COLO668 (cell line): ENCODE measurements at regions not wholly inside any gene's neighbourhood (a gene's known extent, or its start where the extent isn't known, plus 50 kb on each side); places are given as distances from the start of the nearest gene placed in this dataset.
"Not testable (repeated sequence)": the region's sequence is repeated elsewhere in the genome, so short reads cannot be mapped to it uniquely, and the experiment has no call there.

Experiments used
- DNase-seq: peaks from one replicate; lab custom pipeline; 2025; ENCODE audit not compliant: unreplicated experiment; lab: John Stamatoyannopoulos, UW

DNA sequence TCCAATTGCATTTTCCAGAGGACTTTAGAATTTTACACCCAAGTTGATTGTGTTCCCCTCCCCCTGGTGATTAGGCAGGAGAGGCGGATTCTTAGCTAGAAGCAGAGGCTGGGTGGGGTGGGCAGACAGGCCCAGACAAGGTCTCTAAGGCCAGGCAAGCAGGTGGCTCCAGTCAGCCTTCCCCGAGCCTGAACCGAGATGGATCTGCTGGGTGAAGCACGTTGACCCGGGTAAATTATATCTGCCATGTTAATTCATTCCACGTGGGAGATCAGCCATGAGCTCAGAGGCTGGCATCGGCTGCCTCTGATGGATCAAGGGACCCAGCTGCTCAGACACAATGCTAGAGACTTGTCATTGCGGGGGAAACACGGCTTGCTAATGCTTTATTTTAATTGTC lies 159.5 kb upstream of the MAFB start:
- no peak for DNase-seq

DNA sequence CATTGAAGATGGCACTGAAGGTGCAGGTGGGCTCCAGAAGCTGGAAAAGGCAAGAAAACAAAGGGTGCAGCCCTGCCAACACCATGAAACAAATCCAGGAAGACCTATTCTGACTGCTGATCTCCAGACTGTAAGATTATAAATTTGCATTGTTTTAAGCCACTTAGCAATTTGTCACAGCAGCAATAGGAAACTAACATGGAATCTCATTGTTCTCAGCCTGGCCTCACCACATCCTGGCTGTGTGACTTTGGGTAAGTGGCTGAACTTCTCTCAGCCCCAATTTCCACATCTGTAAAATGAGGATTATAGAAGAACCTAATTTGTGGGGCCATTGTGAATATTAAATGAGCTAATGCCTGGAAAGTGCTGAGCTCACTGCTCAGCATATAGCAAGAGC lies 160.4 kb upstream of the MAFB start:
- no peak for DNase-seq

DNA sequence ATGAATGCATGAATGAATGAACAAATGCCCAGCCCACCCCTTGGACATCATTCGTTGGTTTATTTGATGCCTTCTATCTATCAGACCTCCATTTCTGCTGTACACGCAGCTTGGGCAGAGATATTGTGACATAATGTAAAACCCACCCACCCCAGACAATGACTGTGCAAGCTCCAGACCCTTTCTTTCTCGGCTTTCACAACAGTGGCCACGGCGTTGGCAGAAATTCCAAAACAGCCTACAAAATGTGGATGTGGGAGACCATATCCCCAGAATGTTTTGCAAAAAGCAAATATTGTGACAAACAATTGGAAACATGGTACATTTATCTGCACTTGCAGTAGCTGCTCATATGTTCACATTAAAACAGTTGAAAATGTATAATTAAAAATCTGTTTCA lies 162.0 kb upstream of the MAFB start:
- no peak for DNase-seq

DNA sequence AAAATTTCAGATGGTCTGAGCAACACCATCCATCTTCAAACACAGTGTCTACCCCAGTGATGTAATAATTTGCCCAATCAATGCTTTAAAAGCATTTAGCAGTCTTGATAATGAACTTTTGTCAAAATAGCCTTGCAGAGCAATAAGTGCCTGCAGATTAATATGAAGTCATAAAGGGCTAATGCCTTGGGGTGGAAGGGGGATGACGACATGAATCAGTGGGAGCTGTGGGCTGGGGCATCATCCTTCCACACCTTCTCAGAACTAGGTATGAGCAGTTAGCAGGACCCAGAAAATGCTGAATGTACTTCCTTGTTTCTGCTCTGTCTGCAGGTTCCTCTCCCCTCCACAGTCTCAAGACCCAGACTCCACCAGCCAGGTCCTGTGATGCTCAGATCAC lies 166.2 kb upstream of the MAFB start:
- no peak for DNase-seq

DNA sequence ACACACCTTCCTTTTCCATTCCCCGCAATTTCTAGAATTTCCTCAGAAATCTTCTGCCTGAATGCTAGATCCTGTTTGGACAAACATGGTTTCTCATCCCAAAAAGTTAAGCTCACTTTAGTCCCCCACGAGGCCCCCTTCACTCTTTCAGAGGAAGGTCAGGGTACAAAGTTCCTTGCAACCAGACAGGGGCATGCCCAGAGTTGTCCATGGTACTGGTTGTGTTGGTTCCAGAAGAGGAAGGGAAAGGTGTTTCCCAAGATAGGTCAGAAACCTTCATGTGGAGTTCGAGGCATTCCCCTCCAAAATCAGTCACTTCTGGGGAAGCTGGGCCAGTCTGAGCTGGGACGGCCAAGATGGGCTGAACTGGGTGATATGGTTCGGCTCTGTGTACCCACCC lies 167.6 kb upstream of the MAFB start:
- DNase-seq = no peak

DNA sequence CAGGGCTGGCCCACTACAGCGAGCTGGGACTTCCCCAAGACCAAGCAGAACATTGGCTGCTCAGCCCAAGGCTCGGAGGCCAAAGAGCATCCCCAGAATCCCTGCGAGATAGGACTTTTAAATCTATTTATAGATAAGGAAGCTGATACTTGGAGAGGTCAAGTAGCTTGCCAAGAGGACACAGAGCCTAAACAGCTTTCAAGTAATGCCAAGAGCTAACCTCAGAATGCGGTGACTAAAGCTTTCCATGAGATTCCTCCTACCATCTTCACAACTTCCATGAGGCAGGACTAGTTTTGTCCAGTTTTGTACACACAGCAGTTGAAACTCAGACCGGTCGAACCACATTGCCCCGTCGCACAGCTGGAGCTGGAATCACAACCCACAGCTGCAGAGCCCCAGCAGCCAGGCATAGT lies 168.1 kb upstream of the TOP1 start:
- DNase-seq = no peak

DNA sequence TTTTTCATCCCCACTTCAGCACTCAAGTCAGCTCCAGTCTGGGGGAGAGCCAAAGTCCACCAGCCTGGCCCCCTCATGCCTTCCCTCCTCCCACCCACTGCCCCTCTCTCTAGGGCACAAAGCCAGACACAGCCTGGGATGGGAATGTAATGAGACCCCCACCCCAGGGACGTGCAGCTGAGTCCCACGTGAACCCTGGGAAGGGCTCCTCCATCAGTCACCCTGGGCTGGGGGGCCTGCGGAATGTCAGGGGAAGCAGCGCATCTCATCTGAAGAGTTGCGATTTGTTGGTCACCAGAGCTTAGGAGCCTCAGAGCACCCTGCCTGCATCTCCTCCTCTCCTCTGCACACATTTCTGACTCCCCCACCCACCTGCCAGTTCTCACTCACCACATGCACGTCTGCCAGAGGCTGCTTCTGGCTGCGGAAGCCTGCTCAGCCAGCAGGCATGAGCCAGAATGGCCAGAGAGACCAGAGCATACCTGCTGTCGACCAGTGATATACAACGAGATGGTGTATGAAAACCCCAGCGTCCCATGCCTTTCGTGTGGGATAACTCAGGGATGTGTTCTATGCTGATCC lies 167.1 kb upstream of the TOP1 start:
- no peak for DNase-seq

DNA sequence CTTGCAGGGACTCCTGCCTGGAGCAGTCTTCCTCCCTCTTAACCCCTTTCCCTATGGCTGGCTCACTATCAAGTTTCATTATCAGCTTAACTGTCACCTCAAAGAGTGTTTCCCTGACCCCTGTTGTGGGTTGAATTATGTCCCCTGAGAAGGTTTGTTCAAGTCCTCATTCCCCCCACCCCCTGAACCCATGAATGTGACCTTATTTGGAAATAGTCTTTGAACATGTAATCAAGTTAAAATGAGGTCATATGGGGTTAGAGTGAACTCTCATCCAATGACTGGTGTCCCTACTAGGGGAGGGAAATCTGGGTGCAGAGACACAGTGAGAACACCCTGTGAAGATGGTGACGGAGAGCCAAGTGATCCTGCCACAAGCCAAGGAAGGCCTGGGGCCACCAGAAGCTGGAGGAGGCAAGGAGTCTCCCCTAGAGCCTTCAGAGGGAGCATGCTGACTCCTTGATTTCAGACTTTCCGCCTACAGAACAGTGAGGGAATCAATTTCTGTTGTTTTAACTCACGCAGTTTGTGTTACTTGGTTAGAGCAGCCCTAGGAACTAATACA lies 165.2 kb upstream of the TOP1 start:
- DNase-seq = no peak

DNA sequence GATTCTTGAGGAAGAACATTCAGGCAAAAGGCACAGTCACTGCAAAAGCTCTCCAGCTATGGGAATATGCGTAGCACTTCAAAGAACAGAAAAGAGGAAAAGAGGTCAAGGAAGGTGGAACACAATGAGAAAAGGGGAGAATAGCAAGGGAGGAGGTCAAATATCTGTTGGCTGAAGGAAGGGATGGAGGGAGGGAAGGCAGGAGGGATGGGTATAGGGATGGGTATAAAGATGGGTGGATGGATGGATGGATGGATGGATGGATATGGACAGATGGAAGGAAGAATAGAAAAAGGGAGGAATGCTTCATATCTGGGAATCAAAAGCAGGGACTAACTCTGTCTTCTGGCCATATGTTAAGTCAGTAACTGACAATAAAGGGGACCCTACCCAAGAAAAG lies 164.2 kb upstream of the TOP1 start:
- DNase-seq = no peak

DNA sequence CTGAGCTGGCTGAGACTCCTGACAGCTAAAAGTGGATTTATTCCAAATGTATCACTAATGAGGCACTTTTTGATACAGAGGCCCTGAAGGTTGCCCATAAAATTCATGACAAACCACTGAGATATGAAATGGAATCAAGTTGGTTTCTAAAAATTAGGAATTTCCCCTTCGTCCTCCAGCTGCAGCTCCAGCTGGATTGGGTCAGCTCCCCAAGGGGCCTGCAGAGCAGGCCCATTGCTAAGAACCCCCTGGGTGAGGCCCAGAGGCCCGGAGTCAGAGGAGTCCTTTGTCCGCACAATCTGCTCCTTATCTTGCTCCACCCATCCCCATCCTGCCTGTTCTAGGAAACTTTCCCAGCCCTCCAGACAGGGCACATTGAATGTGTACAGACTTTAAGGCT lies 163.5 kb upstream of the TOP1 start:
- DNase-seq = no peak

DNA sequence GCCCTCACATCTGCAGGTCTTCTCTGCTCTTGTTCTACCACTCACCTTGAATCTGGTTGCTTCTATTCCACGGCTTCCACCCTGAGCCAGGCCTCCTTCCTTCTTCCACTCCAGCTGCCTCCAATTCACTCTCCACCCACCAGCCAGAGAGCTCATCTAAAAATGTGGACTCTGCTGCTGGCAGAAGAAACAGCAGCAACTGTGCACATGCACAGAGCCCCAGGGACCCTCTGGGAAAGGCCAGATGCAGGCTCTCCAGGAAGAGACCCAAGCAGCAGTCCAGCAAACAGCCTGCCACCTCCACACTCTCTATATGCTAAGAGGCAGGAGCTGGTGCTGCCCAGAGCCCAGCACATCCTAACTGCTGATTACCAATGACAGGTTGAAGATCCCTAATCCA lies 162.6 kb upstream of the TOP1 start:
- no peak for DNase-seq

DNA sequence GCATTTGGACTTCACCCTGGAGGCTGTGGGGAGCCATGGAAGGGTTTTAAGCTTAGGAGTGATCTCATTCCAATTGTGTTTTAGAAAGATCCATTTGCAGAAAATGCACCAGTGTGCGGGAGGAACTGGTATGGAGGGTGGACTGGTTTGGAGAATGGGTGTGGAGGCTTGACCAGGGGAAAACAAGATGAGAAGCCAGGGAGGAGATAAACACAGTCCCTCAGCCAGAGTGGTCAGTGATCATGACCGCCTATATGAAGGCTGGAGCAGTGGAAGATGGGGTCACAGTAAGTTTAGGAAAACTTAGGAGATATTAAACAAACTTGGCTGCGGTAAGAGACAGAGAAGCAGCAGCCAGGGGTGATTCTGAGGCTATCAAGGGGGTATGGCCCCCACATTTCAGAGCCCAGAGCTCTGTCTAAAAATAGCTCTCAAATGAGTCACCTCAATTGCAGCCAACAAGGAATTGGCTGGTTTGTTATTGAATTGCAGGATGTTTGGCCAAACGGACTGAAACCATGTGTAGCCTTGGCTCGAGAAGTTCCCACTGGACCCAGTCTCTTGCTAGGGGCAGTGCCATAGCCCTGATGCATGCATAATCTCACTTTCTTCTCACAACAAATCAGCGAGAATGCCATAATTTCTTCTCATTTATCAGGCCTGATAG lies 159.9 kb upstream of the TOP1 start:
- no peak for DNase-seq

DNA sequence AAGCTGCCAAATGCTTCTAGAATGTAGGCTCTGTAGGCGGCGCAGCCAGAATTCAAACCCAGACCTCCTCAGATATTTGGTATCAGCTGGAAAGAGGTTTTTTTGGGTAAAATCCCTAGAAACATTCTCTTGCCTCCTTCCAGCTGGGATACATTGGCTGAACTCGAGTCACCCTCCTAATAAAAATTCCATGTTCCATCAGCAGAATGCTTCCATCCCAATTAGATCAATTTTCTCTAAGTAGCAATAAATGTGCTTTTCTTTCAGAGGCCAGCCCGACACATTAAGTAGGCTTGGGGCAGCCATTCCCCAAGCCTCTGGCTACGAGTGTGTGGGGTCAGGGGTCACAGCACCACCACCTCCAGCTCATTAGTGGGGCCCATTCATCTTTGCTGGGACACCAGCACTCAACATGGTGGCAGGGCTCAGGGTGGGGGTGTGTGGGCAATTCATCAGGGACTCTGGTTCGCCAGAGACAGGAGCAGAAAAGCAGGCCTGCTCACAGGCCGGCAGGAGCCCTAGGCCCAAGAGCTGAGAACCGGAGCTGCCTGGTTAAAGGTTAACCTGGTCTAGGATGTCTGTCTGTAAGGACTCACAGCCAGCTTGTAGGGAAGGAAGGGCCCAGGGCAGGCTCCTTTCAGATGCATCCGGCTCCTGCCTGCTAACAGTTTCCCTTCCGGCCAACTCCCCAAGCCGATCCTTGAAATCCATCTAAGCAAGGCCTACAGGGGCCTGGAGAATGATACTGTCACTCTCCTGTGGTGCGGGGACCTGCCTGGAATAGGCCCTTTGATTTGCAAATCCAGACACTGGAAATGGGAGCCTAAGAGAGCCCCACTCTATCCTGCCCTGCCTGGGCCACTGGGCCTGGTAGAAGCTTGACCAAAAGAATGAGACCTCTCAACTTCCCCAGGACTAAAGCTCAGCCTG lies 159.1 kb upstream of the TOP1 start:
- no peak for DNase-seq

DNA sequence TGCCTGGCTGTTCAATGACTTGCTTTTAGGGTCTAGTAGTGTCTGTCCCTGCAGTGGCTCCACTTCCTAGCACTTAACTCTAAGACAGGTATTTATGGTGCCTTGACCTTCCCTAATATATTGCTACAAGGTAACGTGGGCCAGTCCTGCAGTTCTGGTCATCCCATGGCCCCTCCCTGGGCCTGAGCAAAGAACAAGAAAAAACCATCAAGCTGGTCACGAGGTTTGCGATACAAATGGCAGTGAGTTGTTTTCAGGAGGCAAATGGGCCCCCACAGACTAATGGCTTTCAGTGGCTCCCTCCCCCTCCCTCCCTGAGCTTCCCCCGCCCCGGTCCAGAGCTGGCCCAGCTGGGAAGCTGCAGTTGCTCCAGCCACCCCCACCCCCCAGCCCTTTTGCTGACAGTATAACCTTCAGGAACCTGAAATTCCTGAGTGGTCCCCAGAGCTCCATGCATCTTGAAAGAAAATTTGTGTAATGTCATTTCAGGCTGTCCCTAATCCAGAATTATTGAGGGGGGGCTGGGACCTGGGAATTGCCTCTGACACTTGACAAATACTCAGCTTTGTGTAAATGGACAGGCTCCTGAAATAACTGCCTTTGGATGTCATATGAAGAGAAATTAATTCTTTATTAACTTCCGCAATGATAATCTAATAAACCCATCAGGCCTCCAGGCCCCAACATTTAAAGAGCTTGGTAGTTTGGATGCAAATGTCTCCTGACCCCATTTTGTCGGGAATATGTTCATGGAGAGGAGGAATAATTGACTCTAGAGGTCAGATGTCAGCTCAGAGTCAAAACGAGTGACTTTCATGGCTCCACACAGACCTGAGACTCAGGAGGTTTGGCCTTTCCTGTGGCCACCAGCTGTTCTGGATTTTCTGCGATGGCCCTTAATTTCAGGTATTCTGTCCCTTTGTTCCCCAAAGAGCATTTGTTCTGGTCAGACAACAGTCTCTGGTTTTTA lies 153.2 kb upstream of the TOP1 start:
- no peak for DNase-seq

DNA sequence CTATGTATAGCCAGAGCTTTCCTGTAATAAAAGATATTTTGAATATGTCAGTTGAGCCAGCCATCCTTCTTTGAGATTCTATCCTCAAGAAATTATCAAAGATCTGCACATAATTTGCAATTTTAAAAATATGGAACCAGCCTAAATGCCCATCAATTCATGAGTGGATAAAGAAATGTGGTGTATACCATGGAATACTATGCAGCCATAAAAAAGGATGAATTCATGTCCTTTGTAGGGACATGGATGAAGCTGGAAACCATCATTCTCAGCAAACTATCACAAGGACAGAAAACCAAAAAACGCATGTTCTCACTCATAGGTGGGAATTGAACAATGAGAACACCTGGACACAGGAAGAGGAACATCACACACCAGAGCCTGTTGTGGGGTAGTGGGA lies 150.5 kb upstream of the TOP1 start:
- not testable (repeated sequence) for DNase-seq

DNA sequence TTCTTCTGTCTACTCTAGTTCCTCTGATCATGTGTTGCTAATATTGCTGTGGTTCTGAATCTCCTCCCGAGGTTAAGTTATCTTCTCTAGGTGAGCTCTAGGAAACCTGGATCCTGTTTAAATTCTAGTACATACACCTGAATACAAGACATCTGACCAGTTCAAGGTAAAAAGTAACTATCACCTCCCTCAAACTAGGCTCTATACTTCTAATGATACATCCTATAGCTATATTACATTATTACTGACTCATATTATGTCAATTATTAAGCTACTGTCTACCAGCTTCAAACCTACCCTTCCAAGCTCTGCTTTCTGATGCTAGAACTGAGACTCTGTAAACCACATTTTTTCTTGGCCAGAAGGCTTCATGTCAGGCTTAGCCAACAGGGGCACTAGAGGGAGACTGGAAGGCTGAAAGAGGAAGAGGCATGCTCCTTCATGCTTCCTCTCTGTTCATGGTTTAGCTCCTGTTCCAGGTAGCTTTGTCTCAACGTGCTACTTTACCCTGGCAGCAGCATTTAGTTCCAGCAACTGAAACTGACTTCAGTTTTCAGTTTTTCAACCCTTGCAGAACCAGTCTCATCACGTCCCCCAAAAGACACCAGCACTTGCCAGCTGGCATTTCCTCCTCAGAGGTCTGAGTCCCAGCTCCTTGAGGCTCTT lies 148.4 kb upstream of the TOP1 start:
- no peak for DNase-seq

DNA sequence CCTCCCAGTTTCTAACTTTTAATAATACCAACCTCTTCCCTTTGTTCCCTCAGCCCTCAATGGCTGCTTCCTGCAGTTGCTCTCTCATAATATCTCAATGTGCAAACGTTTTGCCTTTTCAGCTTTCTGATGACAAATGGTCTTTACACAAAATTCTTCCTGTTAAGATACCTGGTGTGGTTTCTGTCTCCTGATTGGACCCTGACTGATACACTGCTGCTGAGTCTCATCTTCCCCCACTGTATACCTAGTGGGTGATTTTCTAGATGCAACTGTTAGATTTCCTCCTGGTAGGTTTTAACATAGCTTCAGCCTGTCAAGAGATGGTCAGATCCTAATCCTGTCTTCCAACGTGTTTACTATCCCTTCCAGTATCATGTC lies 147.9 kb upstream of the TOP1 start:
- no peak for DNase-seq

DNA sequence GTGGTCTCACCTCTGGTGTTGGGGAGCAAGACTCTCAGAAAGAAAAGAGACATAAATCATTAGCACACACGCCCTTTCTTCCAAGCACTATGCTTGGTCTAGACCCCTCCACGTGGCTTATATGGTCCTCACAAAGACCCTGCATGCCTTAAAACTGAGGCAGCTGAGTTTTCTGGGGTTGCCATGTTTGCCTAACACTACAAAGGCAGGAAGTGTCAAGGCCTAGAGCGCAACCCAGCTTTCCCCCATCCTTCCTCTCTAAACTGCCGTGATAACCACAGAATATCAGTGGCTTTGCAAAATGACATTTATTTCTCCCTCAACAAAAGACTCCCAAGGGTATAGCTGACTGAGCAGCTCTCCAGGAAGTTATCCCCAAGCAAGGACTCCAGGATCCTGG lies 146.5 kb upstream of the TOP1 start:
- DNase-seq = no peak

DNA sequence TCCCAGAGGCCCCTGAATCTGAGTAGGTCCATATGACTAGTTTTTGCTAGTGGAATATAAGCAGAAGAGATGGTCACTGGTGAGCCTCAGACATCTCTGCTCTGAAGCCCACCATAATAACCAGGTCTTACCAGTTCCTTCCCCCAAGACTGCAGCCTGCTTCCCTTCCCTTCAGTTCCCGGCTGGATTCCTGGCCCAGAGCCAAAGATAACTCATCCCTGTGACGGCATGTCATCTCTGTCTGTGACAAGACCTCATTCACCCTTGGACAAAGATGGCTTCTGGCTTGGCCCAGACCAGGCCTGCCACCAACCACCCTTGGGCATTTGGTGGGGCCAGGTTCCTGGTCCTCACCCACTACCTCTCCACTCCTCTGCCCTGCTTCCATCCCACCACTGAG lies 145.5 kb upstream of the TOP1 start:
- no peak for DNase-seq

DNA sequence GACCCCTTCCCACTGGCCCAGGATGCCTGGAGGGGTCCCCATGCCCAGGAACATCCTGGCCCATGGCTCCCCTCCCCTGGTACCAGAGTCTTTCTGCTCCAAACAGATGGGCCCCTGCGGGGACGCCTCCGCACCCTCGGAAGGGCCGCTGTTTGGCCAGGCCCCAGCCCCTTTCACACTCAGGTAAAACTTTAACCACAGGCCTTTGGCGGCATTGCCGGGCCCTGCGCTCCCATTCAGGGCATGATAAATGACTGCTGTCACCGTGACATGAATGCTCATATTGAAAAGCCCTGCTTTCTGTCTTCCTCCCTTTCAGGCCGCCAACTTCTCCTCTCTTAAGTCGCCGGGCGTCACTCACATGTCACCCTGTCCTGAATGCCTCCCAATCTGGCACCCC lies 141.5 kb upstream of the TOP1 start:
- DNase-seq = peak; percentile 6
